ENCODE measurements at regions not wholly inside any gene's neighbourhood (a gene's known extent, or its start where the extent isn't known, plus 50 kb on each side); places are given as distances from the start of the nearest gene placed in this dataset.

GRCh38 chr5:7043797-7044196 is 330.6 kb downstream of the TENT4A start:
- no peak for TF ChIP-seq CTCF (IDR thresholded peaks at IDR 0.05; ENCODE audit: low read depth, low read length)
- ChIA-PET CTCF (no interaction called here), POLR2A (no interaction called here)
- Histone ChIP-seq H3K27ac (ENCODE audit: low read depth, low read length) (no peak overlapping the region), H3K4me3 (ENCODE audit: low read depth, low read length) (no peak overlapping the region), H3K27me3 (ENCODE audit: control insufficient read depth, insufficient read depth, low read length) (no peaks in the 10 kb centered on the region), H3K9me3 (ENCODE audit: control insufficient read depth, insufficient read depth, low read length) (peaks cover 18% of the 10 kb centered on the region)
- DNase-seq (ENCODE audit: low read depth, low spot score) = no peak

- no peak overlapping the region for H3K27ac ChIP-seq (ENCODE audit: low read depth, low read length)
- ChIA-PET CTCF (no interaction called here), POLR2A (no interaction called here)
- H3K4me3 ChIP-seq (ENCODE audit: low read depth, low read length) = no peak overlapping the region
- peaks cover 7% of the 10 kb centered on the region; the same call in 1 of the 2 replicates for H3K9me3 ChIP-seq (ENCODE audit: control insufficient read depth, insufficient read depth, low read length)
- H3K27me3 ChIP-seq (ENCODE audit: control insufficient read depth, insufficient read depth, low read length) = no peaks in the 10 kb centered on the region
- no peak for TF ChIP-seq CTCF (IDR thresholded peaks at IDR 0.05; ENCODE audit: low read depth, low read length)
- no peak for DNase-seq (ENCODE audit: low read depth, low spot score)
Measured at GRCh38 chr5:7047511-7048261, 334.5 kb downstream of the TENT4A start.

GRCh38 chr5:7050986-7051385 is 337.8 kb downstream of the TENT4A start:
- CTCF ChIA-PET = no interaction called here
- H3K9me3 ChIP-seq (ENCODE audit: control insufficient read depth, insufficient read depth, low read length) = peaks cover 14% of the 10 kb centered on the region

GRCh38 chr5:7053125-7053524 is 339.9 kb downstream of the TENT4A start:
- TF ChIP-seq CTCF (IDR thresholded peaks at IDR 0.05; ENCODE audit: low read depth, low read length) = no peak
- peaks cover 9% of the 10 kb centered on the region for H3K9me3 ChIP-seq (ENCODE audit: control insufficient read depth, insufficient read depth, low read length)
- ChIA-PET CTCF (no interaction called here), POLR2A (no interaction called here)
- DNase-seq (ENCODE audit: low read depth, low spot score) = no peak
- no peak overlapping the region for H3K27ac ChIP-seq (ENCODE audit: low read depth, low read length)
- no peak overlapping the region for H3K4me3 ChIP-seq (ENCODE audit: low read depth, low read length)
- H3K27me3 ChIP-seq (ENCODE audit: control insufficient read depth, insufficient read depth, low read length) = no peaks in the 10 kb centered on the region

More at GRCh38 chr5:7050986-7051385, 337.8 kb downstream of the TENT4A start:
- POLR2A ChIA-PET = no interaction called here
- no peak for TF ChIP-seq CTCF (IDR thresholded peaks at IDR 0.05; ENCODE audit: low read depth, low read length)
- no peak for DNase-seq (ENCODE audit: low read depth, low spot score)
- H3K4me3 ChIP-seq (ENCODE audit: low read depth, low read length) = no peak overlapping the region
- H3K27me3 ChIP-seq (ENCODE audit: control insufficient read depth, insufficient read depth, low read length) = no peaks in the 10 kb centered on the region
- H3K27ac ChIP-seq (ENCODE audit: low read depth, low read length) = no peak overlapping the region

- Histone ChIP-seq H3K27me3 (ENCODE audit: control insufficient read depth, insufficient read depth, low read length) (no peaks in the 10 kb centered on the region), H3K9me3 (ENCODE audit: control insufficient read depth, insufficient read depth, low read length) (peaks cover 9% of the 10 kb centered on the region), H3K27ac (ENCODE audit: low read depth, low read length) (no peak overlapping the region), H3K4me3 (ENCODE audit: low read depth, low read length) (no peak overlapping the region)
- TF ChIP-seq CTCF (IDR thresholded peaks at IDR 0.05; ENCODE audit: low read depth, low read length) = no peak
- ChIA-PET POLR2A (no interaction called here), CTCF (no interaction called here)
- DNase-seq (ENCODE audit: low read depth, low spot score) = no peak
Measured at GRCh38 chr5:7053528-7054209, 340.4 kb downstream of the TENT4A start.

Measured in AG04450 (cell line).